Activated B cell treated with CpG ODN at 0.5 μM for 24 hours (primary cell): ENCODE measurements at regions not wholly inside any gene's neighbourhood (a gene's known extent, or its start where the extent isn't known, plus 50 kb on each side); places are given as distances from the start of the nearest gene placed in this dataset.

Experiments used
- ATAC-seq: fragments of 200-7000 bp; cut with Tn5 transposase; one replicate; pipeline ENCODE4 v1.10.0; 2021; ENCODE audit warnings: low read depth, mild to moderate bottlenecking, moderate library complexity
- CTCF ChIA-PET: fragments of 350-600 bp; sonication (Branson Sonifier 250); formaldehyde crosslinking; loops from one replicate; lab custom pipeline; 2021; ENCODE audit warnings: antibody characterized with exemption; lab: Charles Lee
- POLR2A ChIA-PET: fragments of 350-600 bp; sonication (Branson Sonifier 250); formaldehyde crosslinking; loops from one replicate; lab custom pipeline; 2021; ENCODE audit warnings: antibody characterized with exemption; lab: Charles Lee
- DNase-seq: peaks from one replicate; pipeline ENCODE4 v3.0.0; 2022
- H3K27ac Mint-ChIP-seq: one replicate; pipeline ENCODE4 v1.8.0; 2020; ENCODE audit warnings: mixed read lengths
- H3K27me3 Mint-ChIP-seq: one replicate; pipeline ENCODE4 v1.8.0; 2021; ENCODE audit warnings: mixed read lengths
- H3K36me3 Mint-ChIP-seq: one replicate; pipeline ENCODE4 v1.8.0; 2021; ENCODE audit warnings: low read depth, mixed read lengths
- H3K4me1 Mint-ChIP-seq: one replicate; pipeline ENCODE4 v1.8.0; 2021; ENCODE audit warnings: mixed read lengths
- H3K4me3 Mint-ChIP-seq: one replicate; pipeline ENCODE4 v1.8.0; 2020; ENCODE audit warnings: mild to moderate bottlenecking, mixed read lengths
- H3K9me3 Mint-ChIP-seq: one replicate; pipeline ENCODE4 v1.8.0; 2020; ENCODE audit warnings: mixed read lengths
- CTCF ChIP-seq: fragments of 200-600 bp; IDR thresholded peaks from one replicate; pipeline ENCODE4 v1.8.0; 2022; ENCODE audit warnings: antibody characterized with exemption, mild to moderate bottlenecking
- intact Hi-C: fragments of 100-400 bp; cut with micrococcal nuclease; formaldehyde crosslinking; loops from one replicate; pipeline ENCODE4 v1.15.1; 2024

GRCh38 chr3:177563243-177563780 lies 366.0 kb upstream of the TBL1XR1 start:
- no peak for TF ChIP-seq CTCF

GRCh38 chr3:177563792-177564191 lies 366.5 kb upstream of the TBL1XR1 start:
- ChIA-PET CTCF (no interaction called here), POLR2A (interaction anchor here (0.7 kb wide), 1 partner anchor 275 kb away, joined by 5 read pairs; no protein-coding TSS in a partner anchor)
- DNase-seq: no peak
- no peak for ATAC-seq
- H3K9me3 Mint-ChIP-seq: no peaks in the 10 kb centered on the region
- no peak overlapping the region for H3K27ac Mint-ChIP-seq
- no peak for TF ChIP-seq CTCF
- no peaks in the 10 kb centered on the region for H3K4me1 Mint-ChIP-seq
- no peak overlapping the region for H3K4me3 Mint-ChIP-seq
- intact Hi-C loops: no loop called here
- H3K27me3 Mint-ChIP-seq: no peaks in the 10 kb centered on the region
- no peaks in the 10 kb centered on the region for H3K36me3 Mint-ChIP-seq

More at GRCh38 chr3:177563243-177563780, 366.0 kb upstream of the TBL1XR1 start:
- DNase-seq (no peak), ATAC-seq (no peak)
- POLR2A ChIA-PET: interaction anchor here (0.7 kb wide), 1 partner anchor 274 kb away, joined by 5 read pairs; no protein-coding TSS in a partner anchor
- no peak overlapping the region for H3K4me3 Mint-ChIP-seq
- intact Hi-C loops: no loop called here
- H3K27ac Mint-ChIP-seq: no peak overlapping the region
- CTCF ChIA-PET: no interaction called here
- H3K4me1 Mint-ChIP-seq: no peaks in the 10 kb centered on the region
- no peaks in the 10 kb centered on the region for H3K27me3 Mint-ChIP-seq
- H3K36me3 Mint-ChIP-seq: no peaks in the 10 kb centered on the region
- no peaks in the 10 kb centered on the region for H3K9me3 Mint-ChIP-seq

- ATAC-seq (no peak), DNase-seq (no peak)
- ChIA-PET POLR2A (no interaction called here), CTCF (no interaction called here)
- Mint-ChIP-seq H3K4me1 (peaks cover 12% of the 10 kb centered on the region), H3K4me3 (no peak overlapping the region), H3K27ac (no peak overlapping the region), H3K27me3 (no peaks in the 10 kb centered on the region), H3K9me3 (no peaks in the 10 kb centered on the region), H3K36me3 (no peaks in the 10 kb centered on the region)
- TF ChIP-seq CTCF: no peak
- intact Hi-C loops: no loop called here
Measured at GRCh38 chr3:177565981-177566380, 368.7 kb upstream of the TBL1XR1 start.

- ChIA-PET POLR2A (no interaction called here), CTCF (no interaction called here)
- no peaks in the 10 kb centered on the region for H3K9me3 Mint-ChIP-seq
- no peak for DNase-seq
- ATAC-seq: no peak
- peaks cover 17% of the 10 kb centered on the region for H3K4me1 Mint-ChIP-seq
- no peak overlapping the region for H3K27ac Mint-ChIP-seq
- intact Hi-C loops: no loop called here
- no peaks in the 10 kb centered on the region for H3K36me3 Mint-ChIP-seq
- no peaks in the 10 kb centered on the region for H3K27me3 Mint-ChIP-seq
- no peak overlapping the region for H3K4me3 Mint-ChIP-seq
- no peak for TF ChIP-seq CTCF
Measured at GRCh38 chr3:177567833-177568232, 370.6 kb upstream of the TBL1XR1 start.

- POLR2A ChIA-PET: no interaction called here
- peaks cover 17% of the 10 kb centered on the region for H3K4me1 Mint-ChIP-seq
- TF ChIP-seq CTCF: no peak
- no peak for DNase-seq
- no peak overlapping the region for H3K4me3 Mint-ChIP-seq
- no peak overlapping the region for H3K27ac Mint-ChIP-seq
- CTCF ChIA-PET: no interaction called here
- no peaks in the 10 kb centered on the region for H3K27me3 Mint-ChIP-seq
- H3K36me3 Mint-ChIP-seq: no peaks in the 10 kb centered on the region
- no peak for ATAC-seq
- intact Hi-C loops: no loop called here
- no peaks in the 10 kb centered on the region for H3K9me3 Mint-ChIP-seq
Measured at GRCh38 chr3:177569193-177569592, 371.9 kb upstream of the TBL1XR1 start.
